ENCODE measurements at regions not wholly inside any gene's neighbourhood (a gene's known extent, or its start where the extent isn't known, plus 50 kb on each side); places are given as distances from the start of the nearest gene placed in this dataset.

DNA sequence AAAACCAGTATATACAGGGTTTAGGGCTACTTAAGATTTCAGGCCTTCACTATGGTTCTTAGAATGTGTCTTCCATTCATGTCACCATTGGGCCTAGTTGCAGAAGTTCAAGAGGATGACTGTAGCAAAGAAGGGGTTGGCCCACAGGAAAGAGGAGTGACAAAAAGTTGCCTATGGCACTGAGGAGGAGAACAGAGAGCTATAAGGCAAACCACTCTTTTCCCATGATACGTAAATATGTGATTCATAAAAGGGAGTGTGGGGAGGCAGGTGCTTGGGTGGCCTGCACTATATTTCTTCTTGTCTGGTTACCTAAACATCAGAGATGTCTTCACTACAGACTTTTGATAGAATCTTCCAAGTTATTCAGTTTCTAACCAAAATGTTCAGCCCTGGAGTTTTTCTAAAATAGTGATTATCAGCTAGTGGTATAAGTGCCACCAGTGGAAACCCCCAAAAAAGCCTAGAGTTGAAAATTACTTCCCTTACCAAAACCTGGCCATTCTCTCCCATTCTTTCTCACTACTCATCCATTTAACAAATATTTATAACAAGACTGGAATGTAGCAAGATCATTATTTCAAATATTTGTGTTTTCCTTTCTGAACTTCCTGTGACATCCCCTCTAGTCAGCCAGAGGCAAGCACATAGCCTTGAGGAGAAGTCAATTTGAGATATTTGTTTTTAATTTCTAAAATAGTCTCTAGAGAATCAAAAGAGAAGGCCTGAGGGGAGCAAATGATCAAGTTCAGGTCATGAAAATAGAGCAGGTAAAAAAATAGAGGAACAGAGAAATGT, 367.4 kb downstream of the EFNA5 start:
- TF ChIP-seq, protein P1, sequence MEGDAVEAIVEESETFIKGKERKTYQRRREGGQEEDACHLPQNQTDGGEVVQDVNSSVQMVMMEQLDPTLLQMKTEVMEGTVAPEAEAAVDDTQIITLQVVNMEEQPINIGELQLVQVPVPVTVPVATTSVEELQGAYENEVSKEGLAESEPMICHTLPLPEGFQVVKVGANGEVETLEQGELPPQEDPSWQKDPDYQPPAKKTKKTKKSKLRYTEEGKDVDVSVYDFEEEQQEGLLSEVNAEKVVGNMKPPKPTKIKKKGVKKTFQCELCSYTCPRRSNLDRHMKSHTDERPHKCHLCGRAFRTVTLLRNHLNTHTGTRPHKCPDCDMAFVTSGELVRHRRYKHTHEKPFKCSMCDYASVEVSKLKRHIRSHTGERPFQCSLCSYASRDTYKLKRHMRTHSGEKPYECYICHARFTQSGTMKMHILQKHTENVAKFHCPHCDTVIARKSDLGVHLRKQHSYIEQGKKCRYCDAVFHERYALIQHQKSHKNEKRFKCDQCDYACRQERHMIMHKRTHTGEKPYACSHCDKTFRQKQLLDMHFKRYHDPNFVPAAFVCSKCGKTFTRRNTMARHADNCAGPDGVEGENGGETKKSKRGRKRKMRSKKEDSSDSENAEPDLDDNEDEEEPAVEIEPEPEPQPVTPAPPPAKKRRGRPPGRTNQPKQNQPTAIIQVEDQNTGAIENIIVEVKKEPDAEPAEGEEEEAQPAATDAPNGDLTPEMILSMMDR (IDR thresholded peaks at IDR 0.05): no peak
- H3K27me3 ChIP-seq: no peaks in the 10 kb centered on the region
- 89 to 95% methylated on average over 1 of the region's 1 CpG for WGBS, 2 donors
- no peaks in the 10 kb centered on the region for H3K4me1 ChIP-seq
- DNase-seq (no peak), ATAC-seq (no peak)
- H3K36me3 ChIP-seq: no peaks in the 10 kb centered on the region
- H3K4me3 ChIP-seq: no peak overlapping the region
- H3K9me3 ChIP-seq: no peaks in the 10 kb centered on the region
- intact Hi-C loops (cut with DNase I): no loop called here
- no peak overlapping the region for H3K27ac ChIP-seq

DNA sequence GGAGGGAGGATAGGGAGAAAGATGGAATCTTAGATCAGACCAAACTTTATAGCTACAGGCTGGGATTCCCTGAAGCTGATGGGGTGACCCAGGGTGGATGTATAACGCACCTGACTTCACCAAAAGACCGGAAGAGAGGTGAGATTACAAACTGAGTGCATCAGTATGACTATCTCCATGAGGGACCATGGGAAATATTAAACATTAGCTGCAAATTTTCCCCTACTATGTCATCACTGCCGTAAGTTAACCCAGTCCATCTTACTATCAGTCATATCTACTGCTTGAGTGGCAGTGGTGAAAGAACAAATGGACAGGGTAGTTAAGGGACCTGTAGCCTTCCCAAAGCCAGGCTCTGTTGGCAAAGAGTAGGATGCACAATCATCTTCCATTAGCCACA, 368.3 kb downstream of the EFNA5 start:
- Histone ChIP-seq H3K36me3 (no peaks in the 10 kb centered on the region), H3K9me3 (no peaks in the 10 kb centered on the region), H3K27me3 (no peaks in the 10 kb centered on the region), H3K4me1 (no peaks in the 10 kb centered on the region), H3K4me3 (no peak overlapping the region), H3K27ac (no peak overlapping the region)
- ATAC-seq (no peak), DNase-seq (no peak)
- intact Hi-C loops (cut with DNase I): no loop called here
- WGBS, 2 donors: 90 to 93% methylated on average over 3 of the region's 3 CpGs
- TF ChIP-seq, protein P1 (IDR thresholded peaks at IDR 0.05): no peak

DNA sequence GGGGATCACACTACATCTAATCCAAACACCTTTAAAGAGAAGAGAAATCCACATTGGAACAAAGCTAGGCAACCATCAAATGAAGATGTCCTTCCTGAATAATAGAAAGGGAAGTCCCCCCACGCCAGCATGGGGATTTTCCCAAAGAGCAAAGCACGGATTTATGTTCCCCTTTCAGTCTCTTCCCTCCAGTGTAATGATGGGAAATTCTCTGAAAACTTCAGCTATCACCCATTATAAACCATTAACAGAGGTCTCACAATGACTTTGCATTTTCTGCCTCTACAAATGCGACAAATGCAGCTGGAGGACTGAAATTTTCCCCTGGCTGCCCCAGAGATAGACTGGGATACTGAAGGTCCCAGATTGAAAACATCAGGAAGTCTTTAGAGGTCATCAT, 368.7 kb downstream of the EFNA5 start:
- DNase-seq (no peak), ATAC-seq (no peak)
- WGBS, 2 donors: 81 to 89% methylated on average over 3 of the region's 3 CpGs
- Histone ChIP-seq H3K27ac (no peak overlapping the region), H3K27me3 (no peaks in the 10 kb centered on the region), H3K9me3 (no peaks in the 10 kb centered on the region), H3K36me3 (no peaks in the 10 kb centered on the region), H3K4me3 (no peak overlapping the region), H3K4me1 (no peaks in the 10 kb centered on the region)
- intact Hi-C loops (cut with DNase I): no loop called here
- TF ChIP-seq, protein P1 (IDR thresholded peaks at IDR 0.05): no peak

DNA sequence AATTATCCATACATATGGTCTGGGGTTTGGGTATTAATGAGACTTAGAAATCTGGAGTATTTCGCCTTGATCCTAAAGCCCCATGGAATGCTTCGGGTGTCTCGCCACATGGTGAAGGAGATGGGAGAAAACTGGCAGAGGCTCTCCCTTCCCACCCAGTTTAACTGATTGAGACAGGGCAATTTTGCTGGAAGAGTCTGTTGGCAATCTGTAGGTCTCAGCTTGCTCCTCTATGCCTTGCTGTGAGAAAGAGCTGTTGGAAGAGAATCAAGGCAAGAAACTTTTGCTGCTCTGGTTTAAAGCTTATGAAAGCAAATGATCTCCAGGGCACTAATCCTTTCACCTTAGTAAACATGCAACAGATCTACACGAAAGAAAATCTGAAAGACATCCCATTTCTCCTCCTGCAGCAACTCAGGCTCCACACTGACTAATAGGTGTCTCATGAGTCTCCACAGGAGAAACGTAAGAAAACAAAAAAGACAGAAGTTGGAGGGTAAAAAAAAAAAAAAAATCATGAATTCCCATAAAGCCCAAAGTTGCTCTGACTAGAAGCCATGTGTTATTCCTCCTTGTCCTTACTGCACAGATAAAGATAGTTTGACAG, 369.9 kb downstream of the EFNA5 start:
- Histone ChIP-seq H3K4me3 (no peak overlapping the region), H3K27ac (no peak overlapping the region), H3K4me1 (no peaks in the 10 kb centered on the region), H3K36me3 (no peaks in the 10 kb centered on the region), H3K9me3 (no peaks in the 10 kb centered on the region), H3K27me3 (no peaks in the 10 kb centered on the region)
- TF ChIP-seq, protein P1 (IDR thresholded peaks at IDR 0.05): no peak
- 66 to 71% methylated on average over 5 of the region's 5 CpGs for WGBS, 2 donors
- intact Hi-C loops (cut with DNase I): no loop called here
- no peak for DNase-seq
- ATAC-seq: no peak
